B cell (primary cell): ENCODE measurements at regions not wholly inside any gene's neighbourhood (a gene's known extent, or its start where the extent isn't known, plus 50 kb on each side); places are given as distances from the start of the nearest gene placed in this dataset.

ENCODE experiments used
- ATAC-seq: fragments of 200-7000 bp; cut with Tn5 transposase; one replicate; pipeline ENCODE4 v1.10.0; 2021; ENCODE audit warnings: low read depth, mild to moderate bottlenecking, moderate number of reproducible peaks, moderate library complexity
- CTCF ChIA-PET: fragments of 350-600 bp; sonication (Branson Sonifier 250); formaldehyde crosslinking; loops from one replicate; lab custom pipeline; 2021; ENCODE audit warnings: antibody characterized with exemption, inconsistent platforms; lab: Charles Lee
- POLR2A ChIA-PET: fragments of 350-600 bp; sonication (Branson Sonifier 250); formaldehyde crosslinking; loops from one replicate; lab custom pipeline; 2021; ENCODE audit warnings: antibody characterized with exemption; lab: Charles Lee
- DNase-seq: peaks from one replicate; pipeline ENCODE4 v3.0.0; 2013
- H2AFZ ChIP-seq: 2 replicates; pipeline ENCODE4 v1.6.1; 2012; ENCODE audit warnings: mild to moderate bottlenecking, low read depth, low read length; ENCODE audit not compliant: insufficient read depth, poor library complexity, severe bottlenecking
- H3K27ac ChIP-seq, 2 donors: 1 replicate in 1 of 2; 2 replicates in 1 of 2; pipeline ENCODE4 v1.5.1; 2012 to 2013; ENCODE audit warnings: low read length in 2 of 2, mild to moderate bottlenecking in 2 of 2, moderate library complexity in 1 of 2
- H3K27me3 ChIP-seq, 4 experiments: fragments of 200-600 bp in 1 of 4; sonication (generic) in 1 of 4; replicated peaks in 1 of 4; 1 replicate in 2 of 4; 2 replicates in 2 of 4; pipeline versions ENCODE4 v1.6.1 to v1.7.0; 2013 to 2016; ENCODE audit warnings: low read length in 3 of 4, mild to moderate bottlenecking in 2 of 4, mixed read lengths in 1 of 4, moderate library complexity in 1 of 4; ENCODE audit not compliant: insufficient read depth in 4 of 4, control insufficient read depth in 3 of 4; ENCODE audit errors: control extremely low read depth in 1 of 4
- H3K36me3 ChIP-seq, 2 experiments: replicated peaks in 1 of 2; 1 replicate in 1 of 2; 2 replicates in 1 of 2; pipeline versions ENCODE4 v1.6.1 to v1.7.1; 2013; ENCODE audit warnings: low read length in 1 of 2; ENCODE audit not compliant: insufficient read depth in 2 of 2, control insufficient read depth in 1 of 2; ENCODE audit errors: control extremely low read depth in 1 of 2, extremely low read depth in 1 of 2
- H3K4me1 ChIP-seq, 2 donors: fragments of 200-600 bp in 1 of 2; sonication (generic) in 1 of 2; 1 replicate in 1 of 2; 2 replicates in 1 of 2; pipeline versions ENCODE4 v1.5.1 to v1.6.1; 2013 to 2017; ENCODE audit warnings: low read length in 2 of 2; ENCODE audit not compliant: control insufficient read depth in 2 of 2, insufficient read depth in 2 of 2
- H3K4me2 ChIP-seq: replicated peaks from 2 replicates; pipeline ENCODE3; 2012; ENCODE audit warnings: mild to moderate bottlenecking, low read depth, low read length; ENCODE audit not compliant: poor library complexity, severe bottlenecking
- H3K4me3 ChIP-seq, 5 experiments: fragments of 200-600 bp in 1 of 5; sonication (generic) in 1 of 5; 1 replicate in 3 of 5; 2 replicates in 2 of 5; pipeline versions ENCODE4 v1.5.1 to v1.7.0; 2011 to 2016; ENCODE audit warnings: low read length in 4 of 5, mild to moderate bottlenecking in 4 of 5, low read depth in 2 of 5, control low read depth in 1 of 5, moderate library complexity in 1 of 5; ENCODE audit not compliant: insufficient read depth in 1 of 5; ENCODE audit errors: control extremely low read depth in 1 of 5, extremely low read depth in 1 of 5
- H3K79me2 ChIP-seq: fragments of 200-600 bp; sonication (generic); one replicate; pipeline ENCODE4 v1.6.0; 2016; ENCODE audit warnings: low read length; ENCODE audit not compliant: control insufficient read depth, insufficient read depth
- H3K9ac ChIP-seq: fragments of 200-600 bp; sonication (generic); 2 replicates; pipeline ENCODE4 v1.6.1; 2017; ENCODE audit warnings: mild to moderate bottlenecking, low read length, moderate library complexity
- H3K9me3 ChIP-seq, 3 donors: one replicate each; pipeline versions ENCODE4 v1.6.1 to v1.7.1; 2013; ENCODE audit warnings: low read length in 2 of 3; ENCODE audit not compliant: control insufficient read depth in 2 of 3, insufficient read depth in 1 of 3; ENCODE audit errors: control extremely low read depth in 1 of 3
- H4K20me1 ChIP-seq: 2 replicates; pipeline ENCODE4 v1.6.0; 2012; ENCODE audit warnings: mild to moderate bottlenecking, low read length; ENCODE audit not compliant: insufficient read depth, control insufficient read depth, poor library complexity, severe bottlenecking
- H3K27ac Mint-ChIP-seq: one replicate; pipeline ENCODE4 v1.8.0; 2021; ENCODE audit warnings: mixed read lengths
- H3K27me3 Mint-ChIP-seq: one replicate; pipeline ENCODE4 v1.8.0; 2021; ENCODE audit warnings: mixed read lengths
- H3K4me1 Mint-ChIP-seq: one replicate; pipeline ENCODE4 v1.8.0; 2021; ENCODE audit warnings: mixed read lengths
- H3K4me3 Mint-ChIP-seq: one replicate; pipeline ENCODE4 v1.8.0; 2021; ENCODE audit warnings: mixed read lengths
- H3K9me3 Mint-ChIP-seq: one replicate; pipeline ENCODE4 v1.8.0; 2022; ENCODE audit warnings: mixed read lengths; ENCODE audit not compliant: insufficient read depth
- CTCF ChIP-seq: fragments of 200-600 bp; IDR thresholded peaks from one replicate; pipeline ENCODE4 v1.8.0; 2022; ENCODE audit warnings: antibody characterized with exemption, mild to moderate bottlenecking
- EZH2 ChIP-seq: IDR thresholded peaks from 2 replicates; pipeline ENCODE4 v1.6.1; 2012; ENCODE audit warnings: borderline replicate concordance, low read depth, mild to moderate bottlenecking, moderate library complexity, low read length; ENCODE audit not compliant: insufficient read depth, poor library complexity, severe bottlenecking
- WGBS: methylation state at CpG from one replicate; pipeline ENCODE4 v1.1.5; 2013; ENCODE audit warnings: missing lambda C conversion rate; ENCODE audit not compliant: insufficient coverage; 5-methylcytosine and 5-hydroxymethylcytosine counted together
- intact Hi-C: fragments of 100-400 bp; cut with micrococcal nuclease; formaldehyde crosslinking; loops from one replicate; pipeline ENCODE4 v1.10.0; 2022

GRCh38 chr17:68197091-68197996 lies 50.5 kb upstream of the AMZ2 start:
- Histone ChIP-seq H3K4me1 (peaks cover 50 to 56% of the 10 kb centered on the region in 2 donors), H3K79me2 (peaks cover 16% of the 10 kb centered on the region), H4K20me1 (peaks cover 13% of the 10 kb centered on the region), H3K4me3 (peak overlapping the region in 4 of 5 experiments; percentile 39 to 72 (median 56)), H3K4me2 (peak overlapping the region; percentile 97), H3K36me3 (no peaks in the 10 kb centered on the region), H3K9me3 (peaks cover 0 to 3% (median 0%) of the 10 kb centered on the region in 3 donors), H3K27ac (no peak overlapping the region), H2AFZ (peak overlapping the region; percentile 73), H3K9ac (peak overlapping the region; percentile 66), H3K27me3 (peaks cover 0 to 48% (median 17%) of the 10 kb centered on the region in 4 experiments)
- WGBS: 4% methylated on average over 51 of the region's 53 CpGs
- intact Hi-C loops: no loop called here
- Mint-ChIP-seq H3K9me3 (no peaks in the 10 kb centered on the region), H3K4me3 (peak overlapping the region; percentile 96), H3K27me3 (peaks cover 7% of the 10 kb centered on the region), H3K27ac (peak overlapping the region; percentile 59), H3K4me1 (peaks cover 45% of the 10 kb centered on the region)
- DNase-seq: peak; percentile 62
- CTCF ChIA-PET: interaction anchor here (0.6 to 4.0 kb wide), 9 partner anchors 9 to 268 kb away, joined by 3 to 20 read pairs (median 5); partner anchors contain the start of gene AMZ2
- ATAC-seq: peak; percentile 22
- no peak for TF ChIP-seq CTCF
- no peak for TF ChIP-seq EZH2
- POLR2A ChIA-PET: interaction anchor here (0.6 to 8.4 kb wide), 6 partner anchors 10 to 62 kb away, joined by 3 to 113 read pairs (median 4); no protein-coding TSS in a partner anchor
